H1 (cell line): ENCODE measurements at regions not wholly inside any gene's neighbourhood (a gene's known extent, or its start where the extent isn't known, plus 50 kb on each side); places are given as distances from the start of the nearest gene placed in this dataset.

Experiments
- CTCF ChIA-PET: fragments of 300-600 bp; sonication (Branson Sonifier 250); formaldehyde crosslinking; loops from one replicate; lab custom pipeline; 2021; ENCODE audit not compliant: partially characterized antibody; lab: Charles Lee
- POLR2A ChIA-PET: fragments of 300-600 bp; sonication (Branson Sonifier 250); formaldehyde crosslinking; loops from one replicate; lab custom pipeline; 2021; ENCODE audit warnings: inconsistent platforms; ENCODE audit not compliant: partially characterized antibody; lab: Charles Lee
- DNase-seq, 2 experiments: peaks; one replicate each; pipeline versions ENCODE4 v3.0.0 to v3.0.0-alpha.2; 2010 to 2022; ENCODE audit warnings: low spot score in 2 of 2, low read depth in 1 of 2, mixed read lengths in 1 of 2
- FAIRE-seq: peaks from 2 replicates; lab custom pipeline; 2011; peaks lifted over from hg19 to GRCh38; lab: Jason Lieb, UNC
- H2AFZ ChIP-seq: 2 replicates; pipeline ENCODE4 v1.8.1; 2012; ENCODE audit warnings: low read length, inconsistent platforms
- H2AK5ac ChIP-seq: 2 replicates; pipeline ENCODE4 v1.6.1; 2013; ENCODE audit warnings: low read depth, low read length
- H2BK120ac ChIP-seq: replicated peaks from 2 replicates; pipeline ENCODE3; 2013; ENCODE audit warnings: low read depth, low read length, inconsistent platforms
- H2BK12ac ChIP-seq: 2 replicates; pipeline ENCODE4 v1.6.1; 2013; ENCODE audit warnings: low read depth, low read length
- H2BK15ac ChIP-seq: 2 replicates; pipeline ENCODE4 v1.6.1; 2013; ENCODE audit warnings: low read length
- H2BK20ac ChIP-seq: 2 replicates; pipeline ENCODE4 v1.6.1; 2013; ENCODE audit warnings: low read length
- H2BK5ac ChIP-seq: 2 replicates; pipeline ENCODE4 v1.6.1; 2013; ENCODE audit warnings: low read depth, low read length
- H3K14ac ChIP-seq: 2 replicates; pipeline ENCODE4 v1.6.1; 2013; ENCODE audit warnings: inconsistent platforms; ENCODE audit not compliant: insufficient read length
- H3K18ac ChIP-seq: 2 replicates; pipeline ENCODE4 v1.6.1; 2013; ENCODE audit warnings: low read length; ENCODE audit errors: extremely low read depth
- H3K23ac ChIP-seq: 2 replicates; pipeline ENCODE4 v1.6.1; 2013; ENCODE audit warnings: inconsistent platforms; ENCODE audit not compliant: insufficient read length
- H3K23me2 ChIP-seq: 2 replicates; pipeline ENCODE4 v1.6.1; 2013; ENCODE audit warnings: low read depth, low read length
- H3K27ac ChIP-seq: 2 replicates; pipeline ENCODE4 v1.6.1; 2011; ENCODE audit warnings: low read depth, low read length, inconsistent platforms
- H3K27me3 ChIP-seq, 4 experiments: replicated peaks in 1 of 4; 1 replicate in 1 of 4; 2 replicates in 3 of 4; pipeline versions ENCODE4 v1.6.1 to v1.8.1; 2011 to 2013; ENCODE audit warnings: low read length in 3 of 4, mild to moderate bottlenecking in 3 of 4, inconsistent platforms in 2 of 4, mixed read lengths in 2 of 4, moderate library complexity in 1 of 4; ENCODE audit not compliant: control insufficient read depth in 3 of 4, insufficient read depth in 3 of 4; ENCODE audit errors: extremely low read depth in 1 of 4
- H3K36me3 ChIP-seq, 4 experiments: 2 replicates each; pipeline versions ENCODE4 v1.6.1 to v1.8.1; 2011 to 2013; ENCODE audit warnings: mild to moderate bottlenecking in 4 of 4, low read length in 3 of 4, moderate library complexity in 2 of 4, control low read depth in 1 of 4, inconsistent platforms in 1 of 4; ENCODE audit not compliant: insufficient read depth in 4 of 4, control insufficient read depth in 2 of 4
- H3K4ac ChIP-seq: replicated peaks from 2 replicates; pipeline ENCODE3; 2013; ENCODE audit warnings: low read length, low read depth, mixed read lengths, inconsistent platforms; ENCODE audit not compliant: insufficient read length
- H3K4me1 ChIP-seq, 4 experiments: replicated peaks in 1 of 4; 1 replicate in 1 of 4; 2 replicates in 3 of 4; pipeline versions ENCODE4 v1.6.1 to v1.8.1; 2011 to 2013; ENCODE audit warnings: low read length in 3 of 4, inconsistent platforms in 2 of 4, mixed read lengths in 1 of 4; ENCODE audit not compliant: insufficient read depth in 4 of 4, control insufficient read depth in 3 of 4
- H3K4me2 ChIP-seq, 2 experiments: 2 replicates each; pipeline versions ENCODE4 v1.6.1 to v1.8.1; 2011 to 2013; ENCODE audit warnings: low read depth in 2 of 2, low read length in 2 of 2, control low read depth in 1 of 2, inconsistent platforms in 1 of 2, mild to moderate bottlenecking in 1 of 2; ENCODE audit not compliant: insufficient read depth in 1 of 2
- H3K4me3 ChIP-seq, 4 experiments: fragments of 200-600, 300-600 bp in 1 of 4; sonication (generic), shearing (Covaris generic), sonication (Bioruptor Twin) in 1 of 4; 2 replicates each; pipeline versions ENCODE4 v1.5.1 to v1.8.1; 2011 to 2016; ENCODE audit warnings: low read length in 4 of 4, low read depth in 3 of 4, control low read depth in 2 of 4, inconsistent platforms in 2 of 4, mild to moderate bottlenecking in 2 of 4, mixed read lengths in 1 of 4, moderate library complexity in 1 of 4; ENCODE audit not compliant: insufficient read depth in 2 of 4; ENCODE audit errors: extremely low read depth in 1 of 4
- H3K56ac ChIP-seq: replicated peaks from 2 replicates; pipeline ENCODE3; 2013; ENCODE audit warnings: low read depth, mild to moderate bottlenecking, mixed read lengths, low read length, inconsistent platforms; ENCODE audit not compliant: insufficient read length
- H3K79me1 ChIP-seq: 2 replicates; pipeline ENCODE4 v1.6.1; 2013; ENCODE audit warnings: low read depth, low read length, control low read depth
- H3K79me2 ChIP-seq, 2 experiments: 2 replicates each; pipeline versions ENCODE4 v1.6.1 to v1.8.1; 2012 to 2013; ENCODE audit warnings: low read length in 2 of 2, mild to moderate bottlenecking in 2 of 2, inconsistent platforms in 1 of 2; ENCODE audit not compliant: insufficient read depth in 2 of 2, control insufficient read depth in 1 of 2
- H3K9ac ChIP-seq, 4 experiments: replicated peaks in 1 of 4; 1 replicate in 1 of 4; 2 replicates in 3 of 4; pipeline versions ENCODE4 v1.6.1 to v1.8.1; 2011 to 2013; ENCODE audit warnings: low read depth in 3 of 4, low read length in 3 of 4, control low read depth in 2 of 4, mild to moderate bottlenecking in 2 of 4, moderate library complexity in 2 of 4, inconsistent platforms in 1 of 4; ENCODE audit errors: extremely low read depth in 1 of 4
- H3K9me3 ChIP-seq, 2 experiments: 2 replicates each; pipeline versions ENCODE4 v1.6.1 to v1.8.1; 2012 to 2013; ENCODE audit warnings: mild to moderate bottlenecking in 2 of 2, moderate library complexity in 2 of 2, control low read depth in 1 of 2, inconsistent platforms in 1 of 2, low read depth in 1 of 2, low read length in 1 of 2, mixed read lengths in 1 of 2; ENCODE audit not compliant: insufficient read depth in 2 of 2
- H4K20me1 ChIP-seq, 2 experiments: replicated peaks in 1 of 2; 2 replicates each; pipeline versions ENCODE3 to v1.8.1; 2011 to 2013; ENCODE audit warnings: inconsistent platforms in 2 of 2, low read length in 2 of 2, mild to moderate bottlenecking in 1 of 2; ENCODE audit not compliant: insufficient read depth in 2 of 2, control insufficient read depth in 1 of 2
- H4K5ac ChIP-seq: 2 replicates; pipeline ENCODE4 v1.6.1; 2013; ENCODE audit warnings: low read length, low read depth, mixed read lengths, inconsistent platforms; ENCODE audit not compliant: insufficient read length
- H4K8ac ChIP-seq: 2 replicates; pipeline ENCODE4 v1.8.0; 2013; ENCODE audit warnings: mild to moderate bottlenecking, moderate library complexity, low read length, inconsistent platforms; ENCODE audit not compliant: insufficient read depth; ENCODE audit errors: extremely low read depth
- H4K91ac ChIP-seq: replicated peaks from 2 replicates; pipeline ENCODE3; 2013; ENCODE audit warnings: low read length, mixed read lengths, inconsistent platforms; ENCODE audit not compliant: insufficient read length
- JUND ChIP-seq: IDR thresholded peaks from 2 replicates; pipeline ENCODE4 v1.6.1; 2011; ENCODE audit warnings: mild to moderate bottlenecking, improper control_type of control experiment, low read length
- RFX5 ChIP-seq: IDR thresholded peaks from 2 replicates; pipeline ENCODE4 v1.6.1; 2011; ENCODE audit warnings: low read depth, low read length, improper control_type of control experiment, borderline replicate concordance
- USF2 ChIP-seq: IDR thresholded peaks from 2 replicates; pipeline ENCODE4 v1.6.1; 2011; ENCODE audit warnings: low read length, improper control_type of control experiment
- WGBS, 2 experiments: shearing (Covaris generic) in 1 of 2; methylation state at CpG; one replicate each; pipeline versions ENCODE4 v1.1.6 to v1.1.7; 2013 to 2015; ENCODE audit warnings: low lambda C conversion rate in 2 of 2, mixed read lengths in 2 of 2, inconsistent platforms in 1 of 2, low coverage in 1 of 2, missing lambda C conversion rate in 1 of 2; ENCODE audit not compliant: insufficient replicate concordance in 2 of 2, insufficient coverage in 1 of 2, insufficient read length in 1 of 2; ENCODE audit errors: extremely low coverage in 1 of 2, missing lambda C conversion rate in 1 of 2; 5-methylcytosine and 5-hydroxymethylcytosine counted together

GRCh38 chr6:15121977-15122550, 123.8 kb upstream of the JARID2 start:
- Histone ChIP-seq H3K14ac (no peak overlapping the region), H3K56ac (no peak overlapping the region), H3K4me1 (no peaks in the 10 kb centered on the region), H3K4me2 (no peak overlapping the region), H3K4me3 (no peak overlapping the region), H3K23me2 (no peaks in the 10 kb centered on the region), H2BK120ac (no peak overlapping the region), H2BK20ac (no peak overlapping the region), H2AFZ (no peak overlapping the region), H3K9ac (no peak overlapping the region), H4K20me1 (no peaks in the 10 kb centered on the region), H3K27me3 (no peaks in the 10 kb centered on the region), H2BK5ac (no peak overlapping the region), H3K27ac (no peak overlapping the region), H2BK15ac (no peak overlapping the region), H3K79me2 (no peaks in the 10 kb centered on the region), H4K8ac (no peak overlapping the region), H3K18ac (no peak overlapping the region), H3K36me3 (no peaks in the 10 kb centered on the region), H4K91ac (no peak overlapping the region), H3K79me1 (no peaks in the 10 kb centered on the region), H3K9me3 (no peaks in the 10 kb centered on the region), H2AK5ac (no peak overlapping the region), H3K23ac (no peak overlapping the region), H4K5ac (no peak overlapping the region), H2BK12ac (no peak overlapping the region), H3K4ac (no peak overlapping the region)
- TF ChIP-seq JUND (no peak), USF2 (no peak), RFX5 (no peak)
- DNase-seq = no peak
- FAIRE-seq = no peak
- WGBS, 2 experiments = 94% methylated on average over 6 of the region's 6 CpGs; no CpG with 5 or more reads in 1 of the 2 experiments
- ChIA-PET POLR2A (interaction anchor here (0.6 to 0.7 kb wide), 2 partner anchors 26 to 288 kb away, joined by 3 to 4 read pairs; no protein-coding TSS in a partner anchor), CTCF (no interaction called here)
